Adrenal gland (tissue), 9 donors: ENCODE measurements at regions not wholly inside any gene's neighbourhood (a gene's known extent, or its start where the extent isn't known, plus 50 kb on each side); places are given as distances from the start of the nearest gene placed in this dataset.
"Not testable (repeated sequence)": the region's sequence is repeated elsewhere in the genome, so short reads cannot be mapped to it uniquely, and the experiment has no call there.

Experiments
- DNase-seq, 7 donors: peaks; one replicate each; pipeline ENCODE4 v3.0.0-alpha.2; 2019 to 2020
- H3K27ac ChIP-seq, 5 donors: fragments of 200-600 bp; sonication (generic) in 4 of 5; 1 replicate in 3 of 5; 2 replicates in 2 of 5; pipeline versions ENCODE4 v1.5.1 to v1.8.0; 2016 to 2020; ENCODE audit warnings: mild to moderate bottlenecking in 1 of 5
- H3K27me3 ChIP-seq: fragments of 200-600 bp; 2 replicates; pipeline ENCODE4 v1.8.0; 2021
- H3K36me3 ChIP-seq, 2 donors: fragments of 200-600 bp; replicated peaks in 1 of 2; 1 replicate in 1 of 2; 2 replicates in 1 of 2; pipeline versions ENCODE4 v1.5.1 to v1.8.0; 2018 to 2022
- H3K4me1 ChIP-seq, 2 donors: fragments of 200-600 bp; replicated peaks in 1 of 2; 1 replicate in 1 of 2; 2 replicates in 1 of 2; pipeline versions ENCODE4 v1.5.1 to v1.8.0; 2018 to 2021
- H3K4me3 ChIP-seq, 4 donors: fragments of 200-600 bp; sonication (generic) in 3 of 4; one replicate each; pipeline ENCODE4 v1.5.1; 2016 to 2018
- H3K9me3 ChIP-seq, 3 donors: fragments of 200-600 bp; sonication (generic) in 1 of 3; replicated peaks in 1 of 3; 1 replicate in 2 of 3; 2 replicates in 1 of 3; pipeline versions ENCODE4 v1.5.1 to v1.8.0; 2016 to 2021
- CTCF ChIP-seq, 6 experiments: fragments of 450-650 bp in 4 of 6; fragments of 200-600 bp in 2 of 6; sonication (generic) in 1 of 6; IDR thresholded peaks; 1 replicate in 5 of 6; 2 replicates in 1 of 6; pipeline versions ENCODE4 v1.5.1 to v1.8.0; 2016 to 2021; ENCODE audit warnings: antibody characterized with exemption in 6 of 6, mild to moderate bottlenecking in 2 of 6, moderate library complexity in 1 of 6
- POLR2A ChIP-seq, 2 donors: fragments of 450-650 bp; IDR thresholded peaks; one replicate each; pipeline ENCODE4 v1.6.1; 2017; ENCODE audit warnings: antibody characterized with exemption in 2 of 2, mild to moderate bottlenecking in 2 of 2, moderate library complexity in 1 of 2
- WGBS, 4 donors: extraction: QIAGEN DNeasy Blood & Tissue Kit in 2 of 4; methylation state at CpG; one replicate each; pipeline versions ENCODE4 v1.1.5 to v1.1.7; 2013 to 2017; 5-methylcytosine and 5-hydroxymethylcytosine counted together
- intact Hi-C, 2 donors: fragments of 100-400 bp; cut with DNase I; formaldehyde crosslinking; loops; one replicate each; pipeline versions ENCODE4 v1.14.1 to v1.15.0; 2022 to 2023
- donor health status: healthy with polysubstance abuse.
- donor health status: Bipolar disorder and iron deficiency.
- donor health status: DM: yes; HTN: yes; CAD: no.
- donor health status: DM: no; HTN: no; CAD: no.
- donor health status: DM: no; HTN: no; CAD: no.

DNA sequence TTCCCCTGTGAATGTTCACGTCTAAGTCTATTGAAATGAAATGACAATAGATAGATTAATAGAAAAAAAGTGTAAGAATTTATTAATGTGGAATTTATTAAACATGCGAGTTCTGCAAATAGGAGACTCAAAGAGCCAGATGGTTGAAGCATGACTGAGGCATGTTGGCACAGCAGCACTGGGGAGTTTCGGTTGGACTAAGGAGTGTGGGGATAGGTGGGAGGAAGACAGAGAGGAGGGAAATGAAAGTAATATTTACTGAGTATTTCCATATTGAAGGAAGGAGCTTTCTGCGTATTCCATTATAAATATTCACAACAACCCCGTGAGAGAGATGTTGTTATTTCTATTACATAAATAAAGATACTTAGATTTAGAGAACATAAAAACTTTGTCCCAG lies 79.5 kb upstream of the ZNF644 start:
- H3K4me3 ChIP-seq, result no peak overlapping the region
- TF ChIP-seq CTCF (IDR thresholded peaks at IDR 0.05), result no peak
- TF ChIP-seq POLR2A (IDR thresholded peaks at IDR 0.05), result no peak
- intact Hi-C loops, result no loop called here
- no peak overlapping the region for H3K27ac ChIP-seq
- H3K36me3 ChIP-seq, result no peaks in the 10 kb centered on the region
- WGBS, 4 donors, result 74 to 84% (median 78%) methylated on average over 5 of the region's 5 CpGs
- H3K27me3 ChIP-seq, result no peaks in the 10 kb centered on the region
- H3K4me1 ChIP-seq, result no peaks in the 10 kb centered on the region
- H3K9me3 ChIP-seq, result no peaks in the 10 kb centered on the region
- no peak for DNase-seq

DNA sequence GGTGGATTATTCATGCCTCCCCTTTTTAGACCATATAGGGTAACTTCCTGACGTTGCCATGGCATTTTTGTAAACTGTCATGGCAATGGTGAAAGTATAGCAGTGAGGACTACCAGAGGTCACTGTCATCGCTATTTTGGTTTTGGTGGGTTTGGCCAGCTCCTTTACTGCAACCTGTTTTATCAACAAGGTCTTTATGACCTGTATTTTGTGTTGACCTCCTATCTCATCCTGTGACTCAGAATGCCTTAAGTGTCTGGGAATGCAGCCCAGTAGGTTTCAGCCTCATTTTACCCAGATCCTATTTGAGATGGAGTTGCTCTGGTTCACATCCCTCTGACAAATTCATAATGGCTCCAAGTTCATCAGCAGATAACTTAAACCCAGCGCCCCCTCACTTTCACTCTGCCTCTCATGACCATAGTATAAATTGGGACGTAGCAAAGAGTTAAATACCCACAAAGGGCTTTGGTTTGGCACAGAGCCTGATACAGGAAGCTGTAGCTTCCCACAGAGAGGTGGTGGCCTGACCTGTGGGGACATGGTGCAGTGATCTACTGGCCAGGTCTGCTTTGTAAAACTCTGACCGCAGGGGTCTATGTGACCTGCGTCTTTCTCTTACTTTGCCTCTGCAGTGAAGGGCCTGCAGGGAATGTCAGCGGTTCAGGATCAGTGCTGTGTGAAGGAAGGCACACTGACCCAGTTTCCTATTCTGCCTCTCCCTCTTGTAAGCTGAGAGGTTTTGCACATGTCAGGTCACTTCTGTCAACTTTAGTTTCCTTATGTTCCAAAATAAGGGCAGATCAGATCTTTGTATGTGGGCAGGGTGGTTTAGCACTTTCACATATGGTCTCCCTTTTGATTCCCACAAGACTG lies 78.1 kb upstream of the ZNF644 start:
- Histone ChIP-seq H3K9me3 (no peaks in the 10 kb centered on the region), H3K27ac (no peak overlapping the region), H3K4me1 (no peaks in the 10 kb centered on the region), H3K4me3 (no peak overlapping the region), H3K27me3 (no peaks in the 10 kb centered on the region), H3K36me3 (no peaks in the 10 kb centered on the region)
- intact Hi-C loops, result no loop called here
- TF ChIP-seq CTCF (IDR thresholded peaks at IDR 0.05) (no peak), POLR2A (IDR thresholded peaks at IDR 0.05) (no peak)
- 50 to 66% (median 55%) methylated on average over 7 of the region's 7 CpGs for WGBS, 4 donors
- DNase-seq, result no peak

GRCh38 chr1:91098299-91098906 lies 76.6 kb upstream of the ZNF644 start:
- no peak for TF ChIP-seq POLR2A (IDR thresholded peaks at IDR 0.05)
- TF ChIP-seq CTCF (IDR thresholded peaks at IDR 0.05), result no peak
- DNase-seq, result no peak
- Histone ChIP-seq H3K27ac (no peak overlapping the region), H3K36me3 (no peaks in the 10 kb centered on the region), H3K4me3 (no peak overlapping the region), H3K27me3 (no peaks in the 10 kb centered on the region), H3K4me1 (no peaks in the 10 kb centered on the region), H3K9me3 (no peaks in the 10 kb centered on the region)
- intact Hi-C loops, result no loop called here
- 72 to 76% (median 75%) methylated on average over 3 of the region's 3 CpGs for WGBS, 4 donors

DNA sequence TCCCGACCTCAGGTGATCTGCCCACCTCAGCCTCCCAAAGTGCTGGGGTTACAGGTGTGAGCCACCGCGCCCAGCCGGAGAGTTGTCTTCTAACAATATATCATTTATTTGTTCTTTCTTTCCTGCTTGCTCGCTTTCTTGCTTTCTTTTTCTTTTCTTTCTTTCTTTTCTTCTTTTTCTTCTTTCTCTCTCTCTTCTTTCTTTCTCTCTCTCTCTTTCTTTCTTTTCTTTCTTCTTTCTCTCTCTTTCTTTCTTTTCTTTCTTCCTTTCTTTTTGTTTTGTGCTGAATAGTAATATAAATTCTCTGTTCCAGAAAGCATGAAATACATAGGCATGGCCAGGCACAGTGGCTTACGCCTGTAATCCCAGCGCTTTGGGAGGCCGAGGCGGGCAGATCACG lies 73.5 kb upstream of the ZNF644 start:
- intact Hi-C loops, H3K36me3 ChIP-seq, H3K4me3 ChIP-seq, H3K4me1 ChIP-seq, H3K9me3 ChIP-seq, H3K27ac ChIP-seq, H3K27me3 ChIP-seq, DNase-seq: not testable (repeated sequence)
- 90 to 94% (median 93%) methylated on average over 10 of the region's 10 CpGs for WGBS, 4 donors
